ENCODE measurements at regions not wholly inside any gene's neighbourhood (a gene's known extent, or its start where the extent isn't known, plus 50 kb on each side); places are given as distances from the start of the nearest gene placed in this dataset.

DNA sequence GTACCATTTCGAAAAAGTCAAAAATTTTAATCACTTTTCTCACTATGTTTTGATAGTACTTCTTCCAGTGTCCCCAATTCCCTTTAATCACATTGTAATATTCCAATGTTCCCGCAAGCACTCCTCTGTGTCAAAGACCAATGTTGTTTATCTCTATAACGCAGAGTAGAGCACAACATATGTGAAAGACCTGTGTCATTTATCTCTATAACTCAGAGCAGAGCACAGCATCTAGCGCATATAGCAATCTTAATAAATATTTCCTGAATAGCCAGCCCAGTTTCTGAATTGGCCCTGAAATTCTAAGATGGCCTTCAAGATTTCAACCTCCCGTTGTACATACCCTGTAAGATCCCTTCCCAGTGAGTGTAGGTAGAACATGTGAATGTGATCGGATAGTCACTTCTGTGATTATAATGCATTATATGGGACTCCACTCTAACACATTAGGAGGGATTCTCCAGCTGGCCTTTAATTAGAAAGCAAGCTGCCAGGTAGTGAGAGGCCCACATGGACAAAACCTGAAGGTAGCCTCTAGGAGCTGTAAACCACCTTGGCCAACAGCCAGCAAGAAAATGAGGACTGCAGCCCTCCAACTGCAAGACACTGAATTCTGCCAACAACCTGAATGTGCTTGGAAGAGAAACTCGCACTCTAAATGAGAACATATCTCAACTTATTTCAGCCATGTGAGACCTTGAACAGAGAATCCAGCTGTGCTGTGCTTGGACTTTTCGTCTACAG, 238.8 kb upstream of the SYT10 start:
- in situ Hi-C loops (cut with MboI; ENCODE audit: low pct_unique_long_range_greater_than_20kb, low sequenced_read_pairs, unreplicated experiment): no loop called here
- TF ChIP-seq, protein P1, sequence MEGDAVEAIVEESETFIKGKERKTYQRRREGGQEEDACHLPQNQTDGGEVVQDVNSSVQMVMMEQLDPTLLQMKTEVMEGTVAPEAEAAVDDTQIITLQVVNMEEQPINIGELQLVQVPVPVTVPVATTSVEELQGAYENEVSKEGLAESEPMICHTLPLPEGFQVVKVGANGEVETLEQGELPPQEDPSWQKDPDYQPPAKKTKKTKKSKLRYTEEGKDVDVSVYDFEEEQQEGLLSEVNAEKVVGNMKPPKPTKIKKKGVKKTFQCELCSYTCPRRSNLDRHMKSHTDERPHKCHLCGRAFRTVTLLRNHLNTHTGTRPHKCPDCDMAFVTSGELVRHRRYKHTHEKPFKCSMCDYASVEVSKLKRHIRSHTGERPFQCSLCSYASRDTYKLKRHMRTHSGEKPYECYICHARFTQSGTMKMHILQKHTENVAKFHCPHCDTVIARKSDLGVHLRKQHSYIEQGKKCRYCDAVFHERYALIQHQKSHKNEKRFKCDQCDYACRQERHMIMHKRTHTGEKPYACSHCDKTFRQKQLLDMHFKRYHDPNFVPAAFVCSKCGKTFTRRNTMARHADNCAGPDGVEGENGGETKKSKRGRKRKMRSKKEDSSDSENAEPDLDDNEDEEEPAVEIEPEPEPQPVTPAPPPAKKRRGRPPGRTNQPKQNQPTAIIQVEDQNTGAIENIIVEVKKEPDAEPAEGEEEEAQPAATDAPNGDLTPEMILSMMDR (IDR thresholded peaks at IDR 0.05; ENCODE audit: extremely low read depth, insufficient read depth, missing control alignments): no peak
- no peak for DNase-seq (ENCODE audit: low spot score)

DNA sequence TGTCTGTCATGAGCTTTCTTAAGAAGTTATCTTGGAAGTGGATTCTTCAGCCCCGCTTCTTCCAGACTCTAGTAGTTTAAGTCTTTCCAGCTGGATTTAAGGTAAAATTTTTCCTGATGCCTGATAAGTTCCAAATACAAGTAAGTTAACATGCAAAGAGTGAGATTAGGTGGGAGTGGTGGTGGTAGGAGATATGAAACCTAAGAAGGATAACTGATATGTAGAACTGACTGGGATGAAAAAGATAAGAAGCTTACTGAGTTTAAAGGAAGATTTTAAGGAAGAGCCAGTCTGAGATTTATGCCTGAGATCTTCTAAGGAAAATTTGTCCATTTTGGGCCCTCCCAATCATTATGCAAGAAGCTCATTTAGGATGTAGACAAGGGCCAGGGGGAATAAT, 250.9 kb upstream of the SYT10 start:
- in situ Hi-C loops (cut with MboI; ENCODE audit: low pct_unique_long_range_greater_than_20kb, low sequenced_read_pairs, unreplicated experiment): no loop called here

DNA sequence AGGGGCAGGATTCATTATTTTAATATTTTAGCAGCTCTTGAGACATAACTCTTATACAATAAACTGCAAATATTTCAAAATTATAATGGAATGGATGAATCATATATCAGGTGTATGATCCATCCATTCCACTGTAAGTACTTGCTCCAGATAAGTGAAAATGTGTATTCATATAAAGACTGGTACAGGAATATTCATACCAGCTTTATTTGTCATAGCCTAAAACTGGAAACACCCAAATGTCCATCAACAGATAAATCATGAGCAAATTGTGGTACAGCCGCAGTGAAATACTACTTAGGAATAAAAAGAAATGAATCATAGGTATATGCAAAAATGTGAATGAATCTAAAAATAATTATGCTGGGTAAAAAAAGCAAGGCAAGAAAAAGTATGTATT, 263.6 kb upstream of the SYT10 start:
- TF ChIP-seq, protein P1 (IDR thresholded peaks at IDR 0.05; ENCODE audit: extremely low read depth, insufficient read depth, missing control alignments): no peak
- DNase-seq (ENCODE audit: low spot score): no peak
- in situ Hi-C loops (cut with MboI; ENCODE audit: low pct_unique_long_range_greater_than_20kb, low sequenced_read_pairs, unreplicated experiment): no loop called here

More for the DNA sequence above, 250.9 kb upstream of the SYT10 start:
- TF ChIP-seq, protein P1 (IDR thresholded peaks at IDR 0.05; ENCODE audit: extremely low read depth, insufficient read depth, missing control alignments): no peak
- no peak for DNase-seq (ENCODE audit: low spot score)

DNA sequence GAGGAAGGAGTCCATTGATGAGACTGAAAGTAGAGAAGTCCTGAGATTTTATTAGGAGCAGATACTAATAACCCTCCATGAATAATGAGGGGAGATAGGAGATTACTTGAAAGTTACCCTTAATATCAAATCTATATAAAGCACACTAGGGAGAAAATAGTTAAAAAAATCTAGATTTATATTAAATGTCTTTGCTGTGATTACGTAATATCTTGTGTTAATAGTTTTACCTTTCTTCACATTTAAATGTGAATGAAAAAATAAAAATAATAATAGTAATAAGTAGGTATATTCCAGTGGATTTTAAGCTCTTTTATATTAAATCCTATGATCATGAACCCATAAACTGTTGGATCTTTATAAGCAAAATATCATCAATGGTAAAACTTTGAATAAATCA, 267.3 kb upstream of the SYT10 start:
- in situ Hi-C loops (cut with MboI; ENCODE audit: low pct_unique_long_range_greater_than_20kb, low sequenced_read_pairs, unreplicated experiment): no loop called here
- DNase-seq (ENCODE audit: low spot score): no peak
- TF ChIP-seq, protein P1 (IDR thresholded peaks at IDR 0.05; ENCODE audit: extremely low read depth, insufficient read depth, missing control alignments): no peak

DNA sequence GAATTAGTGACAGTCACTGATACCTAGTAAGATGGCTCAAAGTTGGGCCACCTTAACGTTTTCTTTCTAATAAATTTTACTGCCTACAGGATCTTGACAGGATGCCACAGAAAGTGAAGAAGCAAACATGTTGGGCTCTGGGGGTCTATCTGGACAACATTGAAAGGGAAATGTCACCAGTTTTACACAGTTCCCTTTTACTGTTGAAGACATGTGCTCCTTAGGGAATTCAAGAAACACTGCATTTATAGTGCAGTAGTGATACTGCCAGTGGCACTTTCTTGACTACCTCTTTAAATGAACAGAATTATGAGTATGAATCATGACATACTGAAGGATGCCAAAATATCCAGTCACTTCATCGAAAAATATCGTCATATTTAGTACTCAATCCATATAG, 269.3 kb upstream of the SYT10 start:
- TF ChIP-seq, protein P1 (IDR thresholded peaks at IDR 0.05; ENCODE audit: extremely low read depth, insufficient read depth, missing control alignments): no peak
- DNase-seq (ENCODE audit: low spot score): no peak
- in situ Hi-C loops (cut with MboI; ENCODE audit: low pct_unique_long_range_greater_than_20kb, low sequenced_read_pairs, unreplicated experiment): no loop called here

DNA sequence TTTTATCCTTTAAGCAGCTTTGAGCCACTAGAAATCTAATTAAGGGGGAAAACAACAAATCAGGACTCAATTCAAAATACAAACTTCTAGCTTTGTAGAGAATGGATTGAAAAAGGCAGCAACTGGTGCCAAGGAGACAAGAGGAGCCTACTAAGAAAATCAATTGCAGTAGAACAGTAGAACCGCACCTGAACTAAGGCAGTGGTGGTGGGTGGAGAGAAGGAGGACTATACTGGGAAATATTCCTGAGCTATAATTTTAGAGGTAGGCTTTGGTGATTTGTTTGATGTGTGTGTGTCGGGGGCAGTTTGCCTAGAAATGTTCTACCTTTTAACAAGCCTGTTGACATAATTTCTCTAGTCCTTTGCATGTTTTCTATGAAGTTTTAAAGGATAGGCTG, 270.9 kb upstream of the SYT10 start:
- no peak for DNase-seq (ENCODE audit: low spot score)
- in situ Hi-C loops (cut with MboI; ENCODE audit: low pct_unique_long_range_greater_than_20kb, low sequenced_read_pairs, unreplicated experiment): no loop called here
- TF ChIP-seq, protein P1 (IDR thresholded peaks at IDR 0.05; ENCODE audit: extremely low read depth, insufficient read depth, missing control alignments): no peak
